SJSA1 (cell line): ENCODE measurements at regions not wholly inside any gene's neighbourhood (a gene's known extent, or its start where the extent isn't known, plus 50 kb on each side); places are given as distances from the start of the nearest gene placed in this dataset.

Experiments
- DNase-seq, 2 experiments: peaks; one replicate each; pipeline ENCODE4 v3.0.0-alpha.2; 2015 to 2020; ENCODE audit warnings: low spot score in 2 of 2, low read depth in 1 of 2
- H3K27ac ChIP-seq: fragments of 250-450 bp; sonication (Bioruptor Pico); 2 replicates; pipeline ENCODE4 v1.5.1; 2020; ENCODE audit warnings: mild to moderate bottlenecking, moderate library complexity
- H3K27me3 ChIP-seq: fragments of 250-450 bp; sonication (Bioruptor Pico); replicated peaks from 2 replicates; pipeline ENCODE4 v1.5.1; 2020; ENCODE audit warnings: mild to moderate bottlenecking, moderate library complexity
- H3K36me3 ChIP-seq: fragments of 250-450 bp; sonication (Bioruptor Pico); 2 replicates; pipeline ENCODE4 v1.5.1; 2020; ENCODE audit warnings: mild to moderate bottlenecking
- H3K4me1 ChIP-seq: fragments of 250-450 bp; sonication (Bioruptor Pico); replicated peaks from 2 replicates; pipeline ENCODE4 v1.6.1; 2021; ENCODE audit warnings: mild to moderate bottlenecking
- H3K4me3 ChIP-seq: fragments of 250-450 bp; sonication (Bioruptor Pico); 2 replicates; pipeline ENCODE4 v1.5.1; 2020; ENCODE audit warnings: mild to moderate bottlenecking
- H3K9me3 ChIP-seq: fragments of 250-450 bp; sonication (Bioruptor Pico); replicated peaks from 2 replicates; pipeline ENCODE4 v1.5.1; 2020; ENCODE audit warnings: mild to moderate bottlenecking

GRCh38 chr20:6685181-6685582 lies 82.3 kb upstream of the BMP2 start:
- Histone ChIP-seq H3K9me3 (no peaks in the 10 kb centered on the region), H3K27me3 (no peaks in the 10 kb centered on the region), H3K27ac (no peak overlapping the region), H3K4me3 (no peak overlapping the region), H3K36me3 (no peaks in the 10 kb centered on the region), H3K4me1 (peaks cover 6% of the 10 kb centered on the region; the same call in 1 of the 2 replicates)
- DNase-seq: no peak

- no peaks in the 10 kb centered on the region for H3K9me3 ChIP-seq
- no peaks in the 10 kb centered on the region for H3K27me3 ChIP-seq
- DNase-seq: no peak
- no peak overlapping the region for H3K27ac ChIP-seq
- peaks cover 6% of the 10 kb centered on the region; the same call in 1 of the 2 replicates for H3K4me1 ChIP-seq
- H3K36me3 ChIP-seq: no peaks in the 10 kb centered on the region
- no peak overlapping the region for H3K4me3 ChIP-seq
These were observed 84.2 kb upstream of the BMP2 start for GRCh38 chr20:6683021-6683977.

GRCh38 chr20:6680854-6681253 lies 86.6 kb upstream of the BMP2 start:
- peaks cover 6% of the 10 kb centered on the region; the same call in 1 of the 2 replicates for H3K4me1 ChIP-seq
- H3K27me3 ChIP-seq: no peaks in the 10 kb centered on the region

GRCh38 chr20:6680441-6680840 lies 87.0 kb upstream of the BMP2 start:
- no peaks in the 10 kb centered on the region for H3K9me3 ChIP-seq
- H3K4me3 ChIP-seq: no peak overlapping the region
- no peak overlapping the region for H3K27ac ChIP-seq
- H3K27me3 ChIP-seq: no peaks in the 10 kb centered on the region
- peaks cover 6% of the 10 kb centered on the region; the same call in 1 of the 2 replicates for H3K4me1 ChIP-seq
- no peak for DNase-seq
- H3K36me3 ChIP-seq: no peaks in the 10 kb centered on the region

More at GRCh38 chr20:6680854-6681253, 86.6 kb upstream of the BMP2 start:
- no peak overlapping the region for H3K4me3 ChIP-seq
- no peaks in the 10 kb centered on the region for H3K36me3 ChIP-seq
- DNase-seq: no peak
- no peaks in the 10 kb centered on the region for H3K9me3 ChIP-seq
- H3K27ac ChIP-seq: no peak overlapping the region

- no peak overlapping the region for H3K27ac ChIP-seq
- no peak for DNase-seq
- no peaks in the 10 kb centered on the region for H3K4me1 ChIP-seq
- H3K4me3 ChIP-seq: no peak overlapping the region
- H3K27me3 ChIP-seq: no peaks in the 10 kb centered on the region
- H3K9me3 ChIP-seq: no peaks in the 10 kb centered on the region
- no peaks in the 10 kb centered on the region for H3K36me3 ChIP-seq
These were observed 88.4 kb upstream of the BMP2 start for GRCh38 chr20:6679086-6679485.

GRCh38 chr20:6678101-6678500 lies 89.4 kb upstream of the BMP2 start:
- no peaks in the 10 kb centered on the region for H3K27me3 ChIP-seq

GRCh38 chr20:6674831-6675230 lies 92.7 kb upstream of the BMP2 start:
- Histone ChIP-seq H3K27me3 (no peaks in the 10 kb centered on the region), H3K4me3 (no peak overlapping the region), H3K9me3 (no peaks in the 10 kb centered on the region), H3K36me3 (no peaks in the 10 kb centered on the region), H3K27ac (no peak overlapping the region), H3K4me1 (no peaks in the 10 kb centered on the region)
- DNase-seq: no peak

More at GRCh38 chr20:6678101-6678500, 89.4 kb upstream of the BMP2 start:
- Histone ChIP-seq H3K4me1 (no peaks in the 10 kb centered on the region), H3K4me3 (no peak overlapping the region), H3K36me3 (no peaks in the 10 kb centered on the region), H3K9me3 (no peaks in the 10 kb centered on the region), H3K27ac (no peak overlapping the region)
- DNase-seq: no peak

GRCh38 chr20:6673071-6673470 lies 94.4 kb upstream of the BMP2 start:
- Histone ChIP-seq H3K36me3 (no peaks in the 10 kb centered on the region), H3K27ac (no peak overlapping the region), H3K9me3 (no peaks in the 10 kb centered on the region), H3K4me3 (no peak overlapping the region), H3K4me1 (no peaks in the 10 kb centered on the region), H3K27me3 (no peaks in the 10 kb centered on the region)
- no peak for DNase-seq

- no peaks in the 10 kb centered on the region for H3K27me3 ChIP-seq
- no peak overlapping the region for H3K27ac ChIP-seq
These were observed 95.7 kb upstream of the BMP2 start for GRCh38 chr20:6671829-6672228.

GRCh38 chr20:6668546-6668945 lies 98.9 kb upstream of the BMP2 start:
- no peak for DNase-seq
- Histone ChIP-seq H3K36me3 (no peaks in the 10 kb centered on the region), H3K4me3 (no peak overlapping the region), H3K4me1 (peaks cover 27% of the 10 kb centered on the region), H3K27ac (no peak overlapping the region), H3K9me3 (no peaks in the 10 kb centered on the region), H3K27me3 (no peaks in the 10 kb centered on the region)

More at GRCh38 chr20:6671829-6672228, 95.7 kb upstream of the BMP2 start:
- H3K36me3 ChIP-seq: no peaks in the 10 kb centered on the region
- DNase-seq: no peak
- no peaks in the 10 kb centered on the region for H3K9me3 ChIP-seq
- no peak overlapping the region for H3K4me3 ChIP-seq
- peaks cover 5% of the 10 kb centered on the region for H3K4me1 ChIP-seq

- H3K27me3 ChIP-seq: no peaks in the 10 kb centered on the region
- H3K9me3 ChIP-seq: no peaks in the 10 kb centered on the region
- DNase-seq: peak; percentile 70 to 90
- H3K4me3 ChIP-seq: no peak overlapping the region
- peaks cover 34% of the 10 kb centered on the region for H3K4me1 ChIP-seq
- H3K27ac ChIP-seq: peak overlapping the region; percentile 93
- no peaks in the 10 kb centered on the region for H3K36me3 ChIP-seq
These were observed 101.7 kb upstream of the BMP2 start for GRCh38 chr20:6665621-6666355.

- H3K36me3 ChIP-seq: no peaks in the 10 kb centered on the region
- H3K4me1 ChIP-seq: peaks cover 34% of the 10 kb centered on the region
These were observed 102.3 kb upstream of the BMP2 start for GRCh38 chr20:6665161-6665560.

GRCh38 chr20:6664574-6664973 lies 102.9 kb upstream of the BMP2 start:
- no peaks in the 10 kb centered on the region for H3K27me3 ChIP-seq
- no peak overlapping the region for H3K27ac ChIP-seq
- H3K9me3 ChIP-seq: no peaks in the 10 kb centered on the region
- peaks cover 34% of the 10 kb centered on the region for H3K4me1 ChIP-seq
- H3K4me3 ChIP-seq: no peak overlapping the region
- no peak for DNase-seq
- no peaks in the 10 kb centered on the region for H3K36me3 ChIP-seq

More at GRCh38 chr20:6665161-6665560, 102.3 kb upstream of the BMP2 start:
- Histone ChIP-seq H3K4me3 (no peak overlapping the region), H3K27me3 (no peaks in the 10 kb centered on the region), H3K27ac (peak overlapping the region; percentile 93), H3K9me3 (no peaks in the 10 kb centered on the region)
- DNase-seq: no peak
